ENCODE measurements at regions not wholly inside any gene's neighbourhood (a gene's known extent, or its start where the extent isn't known, plus 50 kb on each side); places are given as distances from the start of the nearest gene placed in this dataset.

DNA sequence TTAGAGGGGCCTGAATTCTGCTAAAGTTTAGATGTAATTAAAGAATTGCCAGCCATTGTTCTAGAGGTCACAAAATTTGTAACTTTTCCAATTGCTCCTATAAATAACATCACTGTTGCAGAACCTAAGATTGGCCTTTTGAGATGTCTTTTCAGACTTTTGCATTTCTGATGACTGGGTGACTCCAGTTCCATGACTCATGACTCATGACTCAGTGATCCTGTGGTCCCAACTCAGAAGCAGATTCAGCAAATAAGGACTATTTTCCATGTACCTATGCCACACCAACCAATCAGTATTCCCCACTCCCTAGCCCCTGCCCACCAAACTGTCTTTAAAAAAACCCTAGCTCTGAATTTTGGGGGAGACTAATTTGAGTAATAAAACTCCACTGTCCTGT lies 740.9 kb downstream of the CDH8 start:
- no peaks in the 10 kb centered on the region for H3K4me1 Mint-ChIP-seq (ENCODE audit: low read depth)

DNA sequence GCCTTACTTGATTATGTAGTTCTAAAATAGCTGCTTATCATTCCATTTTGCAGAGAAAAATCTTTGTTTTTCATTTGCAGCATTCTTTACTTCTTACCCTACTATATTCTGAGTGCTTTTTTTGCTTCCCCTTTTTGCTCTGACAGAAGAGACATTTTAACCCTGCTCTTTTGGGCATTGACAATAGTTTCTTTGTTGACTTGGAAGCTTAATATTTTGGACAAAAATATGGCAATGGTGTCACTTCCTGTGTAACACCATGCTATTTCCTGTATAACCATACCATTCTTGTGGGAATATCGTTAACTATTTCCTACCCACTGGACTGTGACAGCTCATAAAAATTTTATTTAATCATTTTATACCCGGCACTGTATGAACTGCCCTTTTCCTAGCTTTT lies 747.1 kb downstream of the CDH8 start:
- H3K36me3 Mint-ChIP-seq (ENCODE audit: insufficient read depth in 2 of 2): peaks cover 0 to 1% of the 10 kb centered on the region in 2 donors
- no peak for DNase-seq
- no peak overlapping the region for H3K4me3 Mint-ChIP-seq
- no peaks in the 10 kb centered on the region for H3K4me1 Mint-ChIP-seq (ENCODE audit: low read depth)
- ATAC-seq (replicated peaks in 1 of 2): no peak
- H3K27me3 Mint-ChIP-seq (ENCODE audit: low read depth): no peaks in the 10 kb centered on the region
- peaks cover 5 to 8% of the 10 kb centered on the region in 2 donors for H3K9me3 Mint-ChIP-seq
- no peak overlapping the region for H3K27ac Mint-ChIP-seq

More for the DNA sequence above, 740.9 kb downstream of the CDH8 start:
- H3K27ac Mint-ChIP-seq: no peak overlapping the region
- no peak for DNase-seq
- H3K9me3 Mint-ChIP-seq: peaks cover 5 to 7% of the 10 kb centered on the region in 2 donors
- no peaks in the 10 kb centered on the region for H3K36me3 Mint-ChIP-seq (ENCODE audit: insufficient read depth in 2 of 2)
- H3K4me3 Mint-ChIP-seq: no peak overlapping the region
- ATAC-seq (replicated peaks in 1 of 2): no peak
- H3K27me3 Mint-ChIP-seq (ENCODE audit: low read depth): no peaks in the 10 kb centered on the region

DNA sequence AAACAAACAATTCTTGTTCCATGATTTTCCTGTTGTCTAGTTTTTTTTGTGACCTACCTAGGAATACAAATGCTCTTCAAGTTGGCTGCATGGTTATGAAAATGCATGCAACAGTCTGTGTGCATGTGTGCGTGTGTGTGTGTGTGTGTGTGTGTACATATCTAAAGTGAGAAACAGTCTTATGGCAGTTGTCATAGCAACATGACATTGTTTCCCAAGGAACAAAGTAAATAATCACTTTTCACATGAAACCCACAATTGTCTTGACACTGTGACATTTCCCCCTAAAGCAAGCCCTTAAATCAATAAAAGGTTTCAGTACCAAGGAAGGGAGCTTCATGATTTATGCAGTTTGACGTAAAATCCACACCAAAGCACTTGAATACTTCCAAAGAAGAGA lies 758.4 kb downstream of the CDH8 start:
- ATAC-seq (replicated peaks in 1 of 2): no peak
- H3K36me3 Mint-ChIP-seq (ENCODE audit: insufficient read depth in 2 of 2): peaks cover 2 to 5% of the 10 kb centered on the region in 2 donors

DNA sequence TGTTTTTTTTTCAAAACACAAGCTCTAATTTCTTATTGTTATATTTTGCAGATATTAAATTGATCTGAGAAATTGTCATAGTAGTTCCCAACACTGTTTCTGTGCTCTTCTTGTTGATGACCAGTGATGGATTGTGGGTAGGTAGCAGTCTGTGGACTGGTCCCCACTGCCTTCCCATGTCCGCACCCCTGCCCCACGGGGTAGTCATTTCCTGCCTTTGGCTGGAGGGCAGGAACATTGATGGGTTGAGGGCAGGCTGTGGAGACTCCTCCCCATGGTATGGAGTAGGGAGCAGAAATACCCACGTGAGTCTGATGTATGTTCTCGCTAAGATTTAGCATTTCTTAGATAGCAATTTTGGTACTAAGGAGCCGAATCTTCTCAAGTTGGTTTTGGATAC lies 762.0 kb downstream of the CDH8 start:
- peaks cover 13 to 14% of the 10 kb centered on the region in 2 donors for H3K9me3 Mint-ChIP-seq
- no peaks in the 10 kb centered on the region for H3K27me3 Mint-ChIP-seq (ENCODE audit: low read depth)
- no peak overlapping the region for H3K4me3 Mint-ChIP-seq
- H3K4me1 Mint-ChIP-seq (ENCODE audit: low read depth): no peaks in the 10 kb centered on the region
- DNase-seq: no peak
- H3K36me3 Mint-ChIP-seq (ENCODE audit: insufficient read depth in 2 of 2): peaks cover 2 to 5% of the 10 kb centered on the region in 2 donors
- ATAC-seq (replicated peaks in 1 of 2): no peak
- H3K27ac Mint-ChIP-seq: no peak overlapping the region

More for the DNA sequence above, 758.4 kb downstream of the CDH8 start:
- Mint-ChIP-seq H3K4me3 (no peak overlapping the region), H3K4me1 (ENCODE audit: low read depth) (no peaks in the 10 kb centered on the region), H3K27me3 (ENCODE audit: low read depth) (no peaks in the 10 kb centered on the region), H3K27ac (no peak overlapping the region), H3K9me3 (peaks cover 13 to 16% of the 10 kb centered on the region in 2 donors)
- DNase-seq: no peak

DNA sequence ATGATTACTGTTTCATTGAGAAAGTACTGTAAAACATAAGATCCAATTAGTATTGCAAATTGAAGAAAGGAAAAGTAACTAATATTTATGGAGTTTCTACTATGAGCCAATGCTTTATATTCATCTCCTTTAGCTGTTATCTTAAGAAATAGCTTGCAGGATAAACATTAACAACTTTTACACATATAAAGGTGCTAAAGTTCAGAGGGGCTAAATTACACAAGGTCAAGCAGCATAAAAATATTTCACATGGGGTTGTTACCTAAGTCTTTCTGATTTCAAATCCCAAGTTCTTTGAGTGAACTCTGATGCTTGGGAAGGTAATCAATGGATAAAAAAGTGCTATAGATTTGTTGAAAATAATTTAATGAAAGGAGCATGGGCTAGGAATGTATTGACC lies 765.5 kb downstream of the CDH8 start:
- no peaks in the 10 kb centered on the region for H3K4me1 Mint-ChIP-seq (ENCODE audit: low read depth)
- no peak overlapping the region for H3K27ac Mint-ChIP-seq
- ATAC-seq (replicated peaks in 1 of 2) (no peak), DNase-seq (no peak)
- H3K4me3 Mint-ChIP-seq: no peak overlapping the region
- H3K9me3 Mint-ChIP-seq: peaks cover 7 to 8% of the 10 kb centered on the region in 2 donors
- H3K36me3 Mint-ChIP-seq (ENCODE audit: insufficient read depth in 2 of 2): peaks cover under 1 to 2% of the 10 kb centered on the region in 2 donors
- no peaks in the 10 kb centered on the region for H3K27me3 Mint-ChIP-seq (ENCODE audit: low read depth)

DNA sequence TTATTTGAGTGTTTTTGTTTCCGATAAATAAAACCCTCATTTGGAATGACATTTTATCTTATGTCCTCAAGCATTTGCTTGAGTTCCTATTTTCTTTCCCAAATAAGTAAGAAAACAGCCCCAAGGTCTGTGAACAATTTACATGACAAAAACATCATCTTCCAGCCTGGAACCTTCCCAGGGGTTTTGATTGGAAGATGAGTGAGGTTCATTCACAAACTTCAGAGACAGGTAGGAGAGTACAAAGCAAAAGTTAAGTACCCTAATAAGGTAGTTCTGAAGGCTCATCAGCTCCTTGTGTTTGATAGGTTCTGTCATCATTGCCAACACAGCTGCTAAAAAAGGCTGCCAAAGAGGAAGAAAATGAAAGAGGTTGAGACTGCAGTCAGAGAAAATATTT lies 772.8 kb downstream of the CDH8 start:
- Mint-ChIP-seq H3K4me3 (no peak overlapping the region), H3K36me3 (ENCODE audit: insufficient read depth in 2 of 2) (peaks cover 0 to 1% of the 10 kb centered on the region in 2 donors), H3K27ac (no peak overlapping the region), H3K4me1 (ENCODE audit: low read depth) (no peaks in the 10 kb centered on the region), H3K27me3 (ENCODE audit: low read depth) (no peaks in the 10 kb centered on the region), H3K9me3 (peaks cover 2 to 4% of the 10 kb centered on the region in 2 donors)
- DNase-seq (no peak), ATAC-seq (replicated peaks in 1 of 2) (no peak)

DNA sequence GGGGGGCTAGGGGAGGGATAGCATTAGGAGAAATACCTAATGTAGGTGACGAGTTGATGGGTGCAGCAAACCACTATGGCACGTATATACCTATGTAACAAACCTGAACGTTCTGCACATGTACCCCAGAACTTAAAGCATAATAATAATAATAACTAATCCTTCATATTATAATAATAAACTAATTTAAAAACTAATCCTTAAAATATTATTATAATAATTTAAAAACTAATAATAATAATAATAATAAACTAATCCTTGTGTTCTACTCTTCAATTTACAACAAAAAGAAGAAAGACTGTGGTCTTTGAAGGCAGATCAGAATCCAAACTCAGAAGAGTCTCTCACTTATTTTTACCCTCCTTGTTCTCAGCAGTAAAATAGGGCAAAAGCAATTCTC lies 774.9 kb downstream of the CDH8 start:
- Mint-ChIP-seq H3K27ac (no peak overlapping the region), H3K27me3 (ENCODE audit: low read depth) (no peaks in the 10 kb centered on the region), H3K36me3 (ENCODE audit: insufficient read depth in 2 of 2) (peaks cover 1% of the 10 kb centered on the region in 2 donors), H3K9me3 (peaks cover 2 to 4% of the 10 kb centered on the region in 2 donors), H3K4me1 (ENCODE audit: low read depth) (no peaks in the 10 kb centered on the region), H3K4me3 (no peak overlapping the region)
- ATAC-seq (replicated peaks in 1 of 2) (no peak), DNase-seq (no peak)

DNA sequence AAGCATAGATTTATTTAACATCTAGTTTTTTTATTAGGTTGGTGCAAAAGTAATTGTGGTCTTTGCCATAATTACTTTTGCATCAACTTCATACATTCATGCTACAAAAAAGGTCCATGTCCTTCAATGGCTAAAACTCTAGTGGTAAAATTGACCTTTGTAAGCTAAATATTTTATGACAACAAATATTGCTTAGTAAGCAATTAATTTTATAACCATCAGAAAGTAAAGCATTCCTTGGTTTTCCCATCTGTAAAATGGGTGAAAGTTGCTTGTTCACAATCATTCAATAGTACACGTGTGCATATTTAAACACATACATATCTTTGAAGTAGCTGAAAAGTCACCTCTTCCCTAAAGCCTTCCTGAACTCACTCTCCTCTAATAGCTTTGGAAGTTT lies 789.6 kb downstream of the CDH8 start:
- Mint-ChIP-seq H3K27me3 (ENCODE audit: low read depth) (no peaks in the 10 kb centered on the region), H3K36me3 (ENCODE audit: insufficient read depth in 2 of 2) (peaks cover 0 to 2% of the 10 kb centered on the region in 2 donors), H3K9me3 (peaks cover 6 to 8% of the 10 kb centered on the region in 2 donors)

DNA sequence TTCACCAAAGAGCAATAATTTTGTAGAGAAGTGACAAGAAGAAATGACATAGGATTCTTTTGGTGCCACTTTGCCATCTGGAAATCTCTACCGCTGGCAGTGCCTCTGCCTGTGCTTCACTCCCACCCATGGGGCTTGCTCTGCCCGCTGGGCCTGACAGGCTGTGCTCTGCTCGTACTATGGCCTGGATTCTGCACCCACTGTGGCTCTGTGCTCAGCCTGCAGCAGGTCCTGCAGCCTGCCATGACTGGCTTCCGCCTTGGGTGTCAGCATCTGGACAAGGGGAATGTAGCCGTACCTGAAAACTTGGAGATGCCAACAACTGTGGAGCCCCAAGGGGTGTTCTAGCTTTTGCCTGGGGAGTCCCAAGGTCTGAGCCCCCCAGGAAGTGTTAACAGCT lies 792.3 kb downstream of the CDH8 start:
- DNase-seq: no peak
- Mint-ChIP-seq H3K27me3 (ENCODE audit: low read depth) (no peaks in the 10 kb centered on the region), H3K4me3 (no peak overlapping the region), H3K4me1 (ENCODE audit: low read depth) (no peaks in the 10 kb centered on the region), H3K27ac (no peak overlapping the region), H3K36me3 (ENCODE audit: insufficient read depth in 2 of 2) (peaks cover 0 to 2% of the 10 kb centered on the region in 2 donors), H3K9me3 (peaks cover 4 to 11% of the 10 kb centered on the region in 2 donors)
- ATAC-seq (replicated peaks in 1 of 2): no peak

More for the DNA sequence above, 789.6 kb downstream of the CDH8 start:
- ATAC-seq (replicated peaks in 1 of 2): no peak
- Mint-ChIP-seq H3K4me1 (ENCODE audit: low read depth) (no peaks in the 10 kb centered on the region), H3K4me3 (no peak overlapping the region), H3K27ac (no peak overlapping the region)
- no peak for DNase-seq

DNA sequence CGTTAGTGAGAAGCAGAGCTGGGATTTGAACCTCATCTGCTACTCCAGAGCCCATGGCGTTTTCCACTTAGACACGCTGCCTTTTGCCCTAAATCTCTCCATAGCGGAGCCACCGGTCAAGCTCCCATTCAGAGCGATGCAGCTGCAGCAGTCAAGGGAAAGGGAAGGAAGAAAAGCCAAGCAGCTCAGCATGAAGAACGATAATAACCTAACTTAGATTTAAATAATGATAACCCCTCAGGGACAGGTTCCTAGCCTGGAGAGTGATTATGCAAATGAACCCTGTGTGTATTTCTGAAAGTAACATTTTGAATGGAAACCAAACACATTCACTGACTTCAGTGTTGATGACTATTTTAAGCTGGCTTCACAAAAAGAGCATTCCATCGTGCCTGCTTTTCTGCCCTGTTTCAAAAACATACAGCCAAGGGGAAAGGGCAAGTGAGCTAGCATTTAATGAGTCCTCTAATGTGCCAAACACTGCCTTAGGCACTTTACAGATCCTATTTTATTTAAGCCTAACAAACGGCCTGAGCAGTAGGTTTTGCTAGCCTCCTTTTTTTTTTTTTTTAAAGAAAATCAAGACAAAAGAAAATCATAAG lies 798.3 kb downstream of the CDH8 start:
- DNase-seq (no peak), ATAC-seq (replicated peaks in 1 of 2) (no peak)
- H3K4me3 Mint-ChIP-seq: no peak overlapping the region
- no peaks in the 10 kb centered on the region for H3K36me3 Mint-ChIP-seq (ENCODE audit: insufficient read depth in 2 of 2)
- H3K9me3 Mint-ChIP-seq: peaks cover 2 to 10% of the 10 kb centered on the region in 2 donors
- H3K27me3 Mint-ChIP-seq (ENCODE audit: low read depth): no peaks in the 10 kb centered on the region
- no peak overlapping the region for H3K27ac Mint-ChIP-seq
- no peaks in the 10 kb centered on the region for H3K4me1 Mint-ChIP-seq (ENCODE audit: low read depth)

DNA sequence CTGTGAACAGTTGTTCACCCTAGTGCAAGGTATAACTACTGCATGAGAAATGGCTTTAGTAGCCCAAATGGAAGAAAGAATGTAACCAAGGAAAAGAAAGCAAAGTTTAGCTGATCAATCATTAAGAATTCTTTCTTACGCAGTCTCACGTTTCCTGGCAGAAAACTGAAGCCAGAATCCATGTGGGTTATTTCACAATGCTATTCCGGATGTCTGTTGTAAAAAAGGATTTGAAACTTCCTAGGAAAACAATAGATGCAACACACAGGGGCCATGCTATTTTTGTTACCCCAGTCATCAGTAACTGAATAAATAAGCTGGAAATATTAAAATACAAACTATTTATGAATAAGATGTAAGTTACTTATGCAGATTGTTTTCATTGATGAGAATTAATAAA lies 802.5 kb downstream of the CDH8 start:
- Mint-ChIP-seq H3K9me3 (peaks cover 2 to 9% of the 10 kb centered on the region in 2 donors), H3K4me1 (ENCODE audit: low read depth) (no peaks in the 10 kb centered on the region), H3K4me3 (no peak overlapping the region), H3K27me3 (ENCODE audit: low read depth) (no peaks in the 10 kb centered on the region), H3K36me3 (ENCODE audit: insufficient read depth in 2 of 2) (no peaks in the 10 kb centered on the region), H3K27ac (no peak overlapping the region)
- ATAC-seq (replicated peaks in 1 of 2): no peak
- DNase-seq: no peak

DNA sequence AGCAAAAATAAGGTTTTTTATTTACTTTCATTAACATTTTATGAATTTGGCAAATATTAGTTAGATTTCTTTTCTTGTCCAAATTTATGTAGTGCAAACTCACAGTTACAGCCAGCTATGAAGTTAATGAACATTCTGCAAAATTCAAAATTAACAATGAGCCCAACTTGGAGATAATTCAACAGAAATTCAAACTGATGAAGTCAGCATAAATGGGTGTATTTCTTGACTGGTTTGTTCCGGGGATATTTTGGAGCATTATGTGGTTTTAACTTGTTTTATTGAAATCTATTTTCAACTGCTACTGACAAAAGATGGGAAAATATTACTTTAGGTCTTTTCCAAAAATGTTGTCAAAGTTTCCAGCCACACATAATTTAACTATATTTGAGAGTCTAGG lies 807.9 kb downstream of the CDH8 start:
- Mint-ChIP-seq H3K9me3 (peaks cover 5 to 12% of the 10 kb centered on the region in 2 donors), H3K36me3 (ENCODE audit: insufficient read depth in 2 of 2) (no peaks in the 10 kb centered on the region), H3K4me3 (no peak overlapping the region), H3K27me3 (ENCODE audit: low read depth) (no peaks in the 10 kb centered on the region), H3K4me1 (ENCODE audit: low read depth) (no peaks in the 10 kb centered on the region), H3K27ac (no peak overlapping the region)
- DNase-seq (no peak), ATAC-seq (replicated peaks in 1 of 2) (no peak)

DNA sequence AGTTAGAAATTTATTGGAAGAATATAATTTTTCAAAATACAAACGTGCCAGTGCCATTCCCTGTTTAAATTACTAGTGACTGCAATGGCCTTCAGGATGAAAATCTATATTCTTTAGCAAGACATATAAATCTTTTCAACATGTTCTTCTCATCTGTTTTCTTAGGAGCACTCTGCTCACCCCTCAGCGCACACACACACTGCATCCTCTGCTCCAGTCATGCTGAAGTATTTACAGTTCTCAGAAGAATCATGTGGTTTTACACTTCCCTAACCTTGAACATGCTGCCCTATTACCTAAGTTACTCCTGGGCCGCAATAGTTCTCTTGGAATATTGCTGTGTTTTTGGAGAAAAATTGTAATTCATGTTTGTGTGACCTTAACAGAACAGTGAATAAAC lies 820.6 kb downstream of the CDH8 start:
- no peak overlapping the region for H3K4me3 Mint-ChIP-seq
- no peaks in the 10 kb centered on the region for H3K27me3 Mint-ChIP-seq (ENCODE audit: low read depth)
- H3K36me3 Mint-ChIP-seq (ENCODE audit: insufficient read depth in 2 of 2): no peaks in the 10 kb centered on the region
- ATAC-seq (replicated peaks in 1 of 2) (no peak), DNase-seq (no peak)
- H3K9me3 Mint-ChIP-seq: peaks cover 0 to 8% of the 10 kb centered on the region in 2 donors
- no peak overlapping the region for H3K27ac Mint-ChIP-seq
- H3K4me1 Mint-ChIP-seq (ENCODE audit: low read depth): no peaks in the 10 kb centered on the region

DNA sequence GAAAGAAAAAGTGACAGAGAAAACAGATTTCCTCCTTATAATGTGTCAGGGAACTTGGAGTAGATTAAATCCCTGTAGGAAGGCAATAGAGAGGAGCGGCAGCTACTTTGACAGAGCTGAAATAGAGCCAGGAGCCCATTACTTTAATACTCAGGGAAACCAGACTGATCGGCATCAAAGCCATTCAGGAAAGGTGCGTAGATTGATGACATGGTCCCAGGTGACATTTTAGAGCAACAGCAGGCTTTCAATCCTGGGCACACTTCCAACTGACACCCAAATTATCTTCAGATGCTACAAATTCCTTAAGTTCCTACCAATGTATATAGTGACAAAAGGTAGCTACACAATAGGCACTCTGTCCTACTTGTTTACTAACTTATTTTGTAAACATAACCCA lies 821.5 kb downstream of the CDH8 start:
- no peak overlapping the region for H3K27ac Mint-ChIP-seq
- H3K4me1 Mint-ChIP-seq (ENCODE audit: low read depth): no peaks in the 10 kb centered on the region
- peaks cover 0 to 8% of the 10 kb centered on the region in 2 donors for H3K9me3 Mint-ChIP-seq
- no peak overlapping the region for H3K4me3 Mint-ChIP-seq
- no peak for ATAC-seq (replicated peaks in 1 of 2)
- no peaks in the 10 kb centered on the region for H3K36me3 Mint-ChIP-seq (ENCODE audit: insufficient read depth in 2 of 2)
- DNase-seq: no peak
- H3K27me3 Mint-ChIP-seq (ENCODE audit: low read depth): no peaks in the 10 kb centered on the region

Data from activated T-cell treated with anti-CD3 and anti-CD28 coated beads, Interleukin-2, amount 50 U/mL, for 72 hours (primary cell).